NB4 (cell line): ENCODE measurements at regions not wholly inside any gene's neighbourhood (a gene's known extent, or its start where the extent isn't known, plus 50 kb on each side); places are given as distances from the start of the nearest gene placed in this dataset.

Experiments used
- CTCF ChIP-seq: IDR thresholded peaks from one replicate; pipeline ENCODE4 v1.5.1; 2012; ENCODE audit warnings: low read depth, low read length
- MAX ChIP-seq: IDR thresholded peaks from 2 replicates; pipeline ENCODE4 v1.6.1; 2011; ENCODE audit warnings: low read depth, low read length

GRCh38 chr11:59281177-59281576 lies 68.5 kb upstream of the MPEG1 start:
- TF ChIP-seq CTCF (no peak), MAX (no peak)
